PC-9 (cell line): ENCODE measurements at regions not wholly inside any gene's neighbourhood (a gene's known extent, or its start where the extent isn't known, plus 50 kb on each side); places are given as distances from the start of the nearest gene placed in this dataset.

Source experiments
- BruUV-seq: library from RNA; stranded (reverse); fragments of 400-500 nt; replicated peaks from 2 replicates; lab custom pipeline; 2021; lab: Mats Ljungman, UMichigan
- CTCF ChIA-PET: fragments of 300-600 bp; sonication (Branson Sonifier 250); formaldehyde crosslinking; loops from one replicate; lab custom pipeline; 2022; ENCODE audit warnings: antibody characterized with exemption; lab: Charles Lee
- POLR2A ChIA-PET: fragments of 300-600 bp; sonication (Branson Sonifier 250); formaldehyde crosslinking; loops from one replicate; lab custom pipeline; 2022; ENCODE audit warnings: antibody characterized with exemption; ENCODE audit not compliant: unreplicated experiment; lab: Charles Lee
- DNase-seq, 2 experiments: peaks; one replicate each; pipeline versions ENCODE4 v3.0.0 to v3.0.0-alpha.2; 2015 to 2022; ENCODE audit warnings: mixed read lengths in 1 of 2
- H2AFZ ChIP-seq: fragments of 200-600 bp; sonication (generic); 2 replicates; pipeline ENCODE4 v1.8.1; 2017; ENCODE audit warnings: antibody characterized with exemption
- H3F3A ChIP-seq: fragments of 200-600 bp; sonication (generic); 2 replicates; pipeline ENCODE4 v1.8.1; 2017; ENCODE audit warnings: antibody characterized with exemption, mild to moderate bottlenecking, low read depth; ENCODE audit not compliant: insufficient read depth
- H3K27ac ChIP-seq: fragments of 200-600 bp; sonication (generic); 2 replicates; pipeline ENCODE4 v1.6.1; 2016; ENCODE audit warnings: mixed run types
- H3K27me3 ChIP-seq: fragments of 200-600 bp; sonication (generic); 2 replicates; pipeline ENCODE4 v1.6.1; 2016; ENCODE audit warnings: low read depth, mixed run types; ENCODE audit not compliant: insufficient read depth
- H3K36me3 ChIP-seq: fragments of 200-600 bp; sonication (generic); 2 replicates; pipeline ENCODE4 v1.6.1; 2016; ENCODE audit warnings: low read depth, mixed run types
- H3K4me1 ChIP-seq: fragments of 200-600 bp; sonication (generic); replicated peaks from 2 replicates; pipeline ENCODE4 v1.6.1; 2016; ENCODE audit warnings: mixed run types; ENCODE audit not compliant: insufficient read depth
- H3K4me2 ChIP-seq: fragments of 200-600 bp; sonication (generic); 2 replicates; pipeline ENCODE4 v1.6.1; 2017; ENCODE audit warnings: mixed run types
- H3K4me3 ChIP-seq: fragments of 200-600 bp; sonication (generic); 2 replicates; pipeline ENCODE4 v1.6.1; 2016; ENCODE audit warnings: mixed run types
- H3K79me2 ChIP-seq: fragments of 200-600 bp; sonication (generic); 2 replicates; pipeline ENCODE4 v1.6.1; 2017; ENCODE audit warnings: low read depth, mixed run types
- H3K9me2 ChIP-seq: fragments of 200-600 bp; sonication (generic); 2 replicates; pipeline ENCODE4 v1.8.1; 2017; ENCODE audit warnings: mild to moderate bottlenecking; ENCODE audit not compliant: insufficient read depth
- H3K9me3 ChIP-seq: fragments of 200-600 bp; sonication (generic); 2 replicates; pipeline ENCODE4 v1.8.1; 2016; ENCODE audit warnings: low read depth; ENCODE audit not compliant: insufficient read depth
- H4K20me1 ChIP-seq: fragments of 200-600 bp; sonication (generic); 2 replicates; pipeline ENCODE4 v1.8.1; 2017; ENCODE audit not compliant: insufficient read depth
- EZH2 ChIP-seq: fragments of 200-600 bp; sonication (generic); IDR thresholded peaks from 2 replicates; pipeline ENCODE4 v1.8.0; 2017; ENCODE audit warnings: antibody characterized with exemption, low read depth
- intact Hi-C: fragments of 100-400 bp; cut with micrococcal nuclease; formaldehyde crosslinking; loops from one replicate; pipeline ENCODE4 v1.10.0; 2022; ENCODE audit not compliant: unreplicated experiment
- TF ChIP-seq, protein P1 (sequence below): fragments of 200-600 bp; sonication (generic); conservative IDR thresholded peaks from 2 replicates; pipeline ENCODE4 v1.6.1; 2017; ENCODE audit warnings: mixed run types, antibody characterized with exemption, mild to moderate bottlenecking, moderate library complexity

DNA sequence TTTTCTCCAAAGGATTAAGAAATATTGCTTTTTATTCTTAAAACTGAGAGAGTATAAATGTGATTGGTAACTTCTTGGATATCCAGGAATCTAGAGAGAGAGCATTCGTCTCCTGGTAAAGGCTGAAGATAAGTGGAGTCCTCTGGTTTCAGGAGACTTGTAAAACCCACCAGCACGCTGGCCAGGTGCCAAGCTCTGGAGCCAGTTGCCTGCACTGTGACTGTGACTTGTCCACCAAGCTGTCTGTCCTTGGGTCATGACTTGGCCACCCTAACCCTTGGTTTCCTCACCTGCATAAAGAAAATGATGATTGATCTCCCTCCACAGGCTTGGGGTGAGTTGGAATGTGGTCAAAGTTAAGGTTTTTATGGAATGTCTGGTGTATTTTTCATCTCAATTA lies 185.4 kb upstream of the NCKAP5 start:
- POLR2A ChIA-PET = no interaction called here
- intact Hi-C loops = no loop called here
- TF ChIP-seq, protein P1, sequence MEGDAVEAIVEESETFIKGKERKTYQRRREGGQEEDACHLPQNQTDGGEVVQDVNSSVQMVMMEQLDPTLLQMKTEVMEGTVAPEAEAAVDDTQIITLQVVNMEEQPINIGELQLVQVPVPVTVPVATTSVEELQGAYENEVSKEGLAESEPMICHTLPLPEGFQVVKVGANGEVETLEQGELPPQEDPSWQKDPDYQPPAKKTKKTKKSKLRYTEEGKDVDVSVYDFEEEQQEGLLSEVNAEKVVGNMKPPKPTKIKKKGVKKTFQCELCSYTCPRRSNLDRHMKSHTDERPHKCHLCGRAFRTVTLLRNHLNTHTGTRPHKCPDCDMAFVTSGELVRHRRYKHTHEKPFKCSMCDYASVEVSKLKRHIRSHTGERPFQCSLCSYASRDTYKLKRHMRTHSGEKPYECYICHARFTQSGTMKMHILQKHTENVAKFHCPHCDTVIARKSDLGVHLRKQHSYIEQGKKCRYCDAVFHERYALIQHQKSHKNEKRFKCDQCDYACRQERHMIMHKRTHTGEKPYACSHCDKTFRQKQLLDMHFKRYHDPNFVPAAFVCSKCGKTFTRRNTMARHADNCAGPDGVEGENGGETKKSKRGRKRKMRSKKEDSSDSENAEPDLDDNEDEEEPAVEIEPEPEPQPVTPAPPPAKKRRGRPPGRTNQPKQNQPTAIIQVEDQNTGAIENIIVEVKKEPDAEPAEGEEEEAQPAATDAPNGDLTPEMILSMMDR = no peak
- no peak for TF ChIP-seq EZH2

DNA sequence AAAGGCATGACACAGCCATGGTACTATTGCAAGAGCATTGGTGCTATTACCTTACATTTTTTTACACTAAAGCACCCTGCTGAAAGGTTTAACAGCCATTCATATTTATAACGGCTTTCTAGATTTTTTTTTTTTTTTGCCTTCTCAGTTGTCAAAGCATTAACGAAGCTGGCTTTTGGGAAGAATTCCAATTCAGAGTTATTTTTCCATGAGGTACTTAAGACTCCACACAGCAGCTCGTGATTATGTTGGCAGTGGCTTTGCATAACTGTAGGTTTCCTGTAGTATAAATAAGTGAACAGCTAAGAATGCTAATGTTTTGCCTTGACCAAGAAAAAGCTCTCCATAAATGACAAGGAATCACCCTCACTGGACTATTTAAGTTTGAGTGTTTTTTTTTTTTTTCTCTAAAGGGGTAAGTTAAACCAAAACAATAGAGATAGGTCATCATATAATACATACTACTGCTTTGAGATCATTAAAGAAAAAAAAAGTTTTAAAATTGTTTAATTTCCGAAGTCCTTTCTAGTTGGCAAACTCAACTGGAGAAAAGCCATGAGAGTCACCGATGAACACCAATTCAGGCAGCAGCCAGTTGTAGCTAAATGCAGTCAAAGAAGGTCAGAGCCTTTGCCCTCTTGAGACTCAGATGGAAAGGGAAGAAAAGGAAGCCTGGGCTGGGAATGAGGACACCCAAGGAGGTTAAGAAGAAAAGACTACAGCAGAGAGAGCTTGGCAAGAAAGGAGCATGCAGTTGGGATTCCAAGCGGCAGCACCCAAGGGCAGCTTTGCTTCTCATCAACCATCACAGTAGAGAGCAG lies 187.4 kb upstream of the NCKAP5 start:
- intact Hi-C loops = no loop called here

More for the DNA sequence above, 185.4 kb upstream of the NCKAP5 start:
- H3K27ac ChIP-seq = no peak overlapping the region
- no peaks in the 10 kb centered on the region for H3F3A ChIP-seq
- H3K9me2 ChIP-seq = no peaks in the 10 kb centered on the region
- H3K4me1 ChIP-seq = no peaks in the 10 kb centered on the region
- H2AFZ ChIP-seq = no peak overlapping the region
- CTCF ChIA-PET = no interaction called here
- H3K79me2 ChIP-seq = no peaks in the 10 kb centered on the region
- no peaks in the 10 kb centered on the region for H3K36me3 ChIP-seq
- H4K20me1 ChIP-seq = no peaks in the 10 kb centered on the region
- no peaks in the 10 kb centered on the region for H3K9me3 ChIP-seq
- H3K27me3 ChIP-seq = no peaks in the 10 kb centered on the region; the same call in 1 of the 2 replicates
- no peak for DNase-seq
- no peak overlapping the region for H3K4me2 ChIP-seq
- H3K4me3 ChIP-seq = no peak overlapping the region
- BruUV-seq = no TSS peak

DNA sequence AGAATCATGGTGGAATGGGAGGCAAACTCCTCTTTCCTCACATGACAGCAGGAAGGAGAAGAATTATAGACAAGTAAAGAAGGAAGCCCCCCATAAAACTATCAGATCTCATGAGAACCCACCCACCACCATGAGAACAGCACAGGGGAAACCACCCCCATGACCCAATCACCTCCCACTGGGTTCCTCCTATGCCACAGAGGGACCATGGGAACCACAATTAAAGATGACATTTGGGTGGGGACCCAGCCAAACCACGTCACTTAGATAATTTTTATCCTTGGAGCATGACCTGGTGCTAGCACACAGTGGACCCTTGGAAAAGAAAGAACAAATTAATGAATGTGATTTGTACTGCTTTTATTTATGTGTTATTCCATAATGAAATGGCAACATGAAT lies 188.6 kb upstream of the NCKAP5 start:
- H3K4me3 ChIP-seq = no peak overlapping the region
- H3F3A ChIP-seq = no peaks in the 10 kb centered on the region
- H3K36me3 ChIP-seq = no peaks in the 10 kb centered on the region
- H2AFZ ChIP-seq = no peak overlapping the region
- no TSS peak for BruUV-seq
- ChIA-PET CTCF (no interaction called here), POLR2A (no interaction called here)
- no peaks in the 10 kb centered on the region for H3K4me1 ChIP-seq
- no peaks in the 10 kb centered on the region for H4K20me1 ChIP-seq
- TF ChIP-seq, protein P1 = no peak
- no peak for DNase-seq
- intact Hi-C loops = no loop called here
- H3K9me2 ChIP-seq = no peaks in the 10 kb centered on the region
- no peak overlapping the region for H3K27ac ChIP-seq
- no peaks in the 10 kb centered on the region for H3K79me2 ChIP-seq
- H3K4me2 ChIP-seq = no peak overlapping the region
- no peaks in the 10 kb centered on the region; the same call in 1 of the 2 replicates for H3K9me3 ChIP-seq
- H3K27me3 ChIP-seq = no peaks in the 10 kb centered on the region

More for the DNA sequence above, 187.4 kb upstream of the NCKAP5 start:
- CTCF ChIA-PET = no interaction called here
- no peak overlapping the region for H3K4me2 ChIP-seq
- H3K79me2 ChIP-seq = no peaks in the 10 kb centered on the region
- H4K20me1 ChIP-seq = no peaks in the 10 kb centered on the region
- H3F3A ChIP-seq = no peaks in the 10 kb centered on the region
- H3K4me3 ChIP-seq = no peak overlapping the region
- H3K27ac ChIP-seq = no peak overlapping the region
- H3K9me3 ChIP-seq = no peaks in the 10 kb centered on the region; the same call in 1 of the 2 replicates
- no peaks in the 10 kb centered on the region for H3K9me2 ChIP-seq
- POLR2A ChIA-PET = no interaction called here
- H3K27me3 ChIP-seq = no peaks in the 10 kb centered on the region; the same call in 1 of the 2 replicates
- no peak overlapping the region for H2AFZ ChIP-seq
- DNase-seq = no peak
- no peaks in the 10 kb centered on the region for H3K4me1 ChIP-seq
- TF ChIP-seq, protein P1 = no peak
- TF ChIP-seq EZH2 = no peak
- no TSS peak for BruUV-seq
- no peaks in the 10 kb centered on the region for H3K36me3 ChIP-seq
